HL-60 (cell line): ENCODE measurements at regions not wholly inside any gene's neighbourhood (a gene's known extent, or its start where the extent isn't known, plus 50 kb on each side); places are given as distances from the start of the nearest gene placed in this dataset.

ENCODE experiments used
- DNase-seq, 2 experiments: peaks; one replicate each; pipeline ENCODE4 v3.0.0-alpha.2; 2010 to 2020; ENCODE audit warnings: low read depth in 1 of 2, low spot score in 1 of 2
- H3K27ac ChIP-seq: fragments of 250-450 bp; sonication (Bioruptor Pico); replicated peaks from 2 replicates; pipeline ENCODE4 v1.5.1; 2020; ENCODE audit warnings: mild to moderate bottlenecking, moderate library complexity
- H3K27me3 ChIP-seq: fragments of 250-450 bp; sonication (Bioruptor Pico); 2 replicates; pipeline ENCODE4 v1.5.1; 2021; ENCODE audit warnings: mild to moderate bottlenecking, moderate library complexity; ENCODE audit not compliant: insufficient read depth, poor library complexity, severe bottlenecking
- H3K4me3 ChIP-seq: replicated peaks from 2 replicates; pipeline ENCODE4 v1.5.1; 2011; ENCODE audit warnings: mild to moderate bottlenecking, control low read depth, low read length; ENCODE audit not compliant: insufficient read depth
- CTCF ChIP-seq: IDR thresholded peaks from one replicate; pipeline ENCODE4 v1.5.1; 2011; ENCODE audit warnings: low read length, control low read depth, inconsistent platforms; ENCODE audit not compliant: insufficient read depth
- GABPA ChIP-seq: IDR thresholded peaks from 2 replicates; pipeline ENCODE4 v1.6.1; 2012; ENCODE audit warnings: low read depth
- POLR2AphosphoS5 ChIP-seq: IDR thresholded peaks from 2 replicates; pipeline ENCODE4 v1.6.1; 2012; ENCODE audit warnings: low read depth
- REST ChIP-seq: IDR thresholded peaks from 2 replicates; pipeline ENCODE4 v1.6.1; 2012; ENCODE audit warnings: low read depth; ENCODE audit not compliant: insufficient replicate concordance
- SPI1 ChIP-seq: IDR thresholded peaks from 2 replicates; pipeline ENCODE4 v1.6.1; 2012; ENCODE audit warnings: low read depth, mild to moderate bottlenecking, borderline replicate concordance

DNA sequence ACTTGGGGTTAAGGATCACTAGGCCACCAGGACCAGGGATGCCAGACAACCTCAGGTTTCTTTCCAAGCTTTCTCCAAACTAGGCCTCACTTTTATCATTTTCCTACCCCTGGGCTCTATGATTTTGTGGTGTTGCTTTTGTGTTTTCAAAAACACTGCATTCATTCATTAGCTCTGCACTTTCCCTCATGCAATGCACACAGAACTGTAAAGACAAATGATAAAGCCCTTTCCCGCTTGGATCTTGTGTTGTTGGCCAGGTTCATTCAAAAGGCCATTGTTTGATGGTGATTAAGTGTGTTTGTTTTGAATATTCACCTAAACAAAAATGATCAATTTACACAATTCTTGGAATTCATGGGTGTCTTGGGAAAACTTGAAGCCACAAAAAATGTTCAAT is 210.7 kb upstream of the TNP1 start:
- no peaks in the 10 kb centered on the region for H3K27me3 ChIP-seq
- no peak overlapping the region for H3K27ac ChIP-seq
- no peak for DNase-seq
- H3K4me3 ChIP-seq: no peak overlapping the region
- TF ChIP-seq CTCF (no peak), REST (no peak), POLR2AphosphoS5 (no peak), SPI1 (no peak), GABPA (no peak)

DNA sequence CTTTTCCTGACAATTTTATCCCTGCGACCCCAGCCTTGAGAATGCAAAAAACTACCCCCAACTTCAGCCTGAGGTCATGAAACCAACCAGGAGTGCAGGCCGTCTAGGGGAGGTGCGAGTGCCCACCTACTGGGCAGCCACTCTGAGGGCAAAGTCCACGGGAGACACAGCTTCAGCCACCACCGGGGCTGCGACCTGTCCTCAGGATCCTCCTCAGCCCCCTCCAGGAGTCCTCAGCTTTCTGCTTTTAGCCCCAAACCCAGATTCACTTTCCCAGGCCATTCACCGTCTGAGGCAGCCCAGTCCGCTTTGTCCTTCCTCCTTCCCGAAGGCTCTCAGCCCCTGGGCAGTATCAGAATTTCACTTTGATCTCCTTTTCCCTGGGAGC is 210.2 kb upstream of the TNP1 start:
- no peak overlapping the region for H3K27ac ChIP-seq
- TF ChIP-seq GABPA (no peak), POLR2AphosphoS5 (no peak), CTCF (no peak), REST (no peak), SPI1 (no peak)
- DNase-seq: no peak

DNA sequence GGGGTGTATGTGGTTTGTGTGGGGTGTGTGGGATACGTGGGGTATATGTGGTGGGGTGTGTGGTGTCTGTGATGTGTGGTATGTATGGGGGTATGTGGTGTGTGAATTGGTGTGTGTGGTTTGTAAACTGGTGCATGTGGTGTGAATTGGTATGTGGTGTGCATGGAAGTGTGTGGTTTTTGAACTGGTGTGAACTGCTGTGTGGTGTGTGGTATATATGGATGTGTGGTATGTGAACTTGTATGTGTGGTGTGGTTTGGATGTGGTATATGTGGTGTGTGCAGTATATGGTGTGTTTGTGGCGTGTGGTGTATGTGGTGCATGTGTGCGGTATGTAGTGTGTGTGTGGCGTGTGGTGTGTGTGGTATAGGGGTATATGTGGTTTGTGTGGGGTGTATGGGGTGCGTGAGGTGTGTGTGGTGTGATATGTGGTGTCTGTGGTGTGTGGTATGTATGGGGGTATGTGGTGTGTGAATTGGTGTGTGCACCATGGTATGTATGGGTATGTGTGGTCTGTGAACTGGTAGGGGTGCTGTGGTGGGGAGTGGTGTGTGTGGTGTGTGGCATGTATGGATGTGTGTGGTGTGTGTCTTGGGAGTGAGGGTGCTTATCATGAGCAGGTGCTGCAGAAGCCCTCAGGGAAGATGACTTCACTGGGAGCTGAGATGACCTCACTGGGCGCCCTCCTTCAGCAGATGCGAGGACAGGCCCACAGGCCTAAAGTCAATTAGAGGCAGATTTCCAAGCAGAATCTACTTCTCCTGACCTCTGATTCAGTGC is 209.6 kb upstream of the TNP1 start:
- DNase-seq: no peak
- Histone ChIP-seq H3K27ac (no peak overlapping the region), H3K27me3 (no peaks in the 10 kb centered on the region), H3K4me3 (no peak overlapping the region)
- no peak for TF ChIP-seq CTCF
- no peak for TF ChIP-seq SPI1
- TF ChIP-seq REST: no peak
- no peak for TF ChIP-seq GABPA
- no peak for TF ChIP-seq POLR2AphosphoS5

More for the DNA sequence above, 210.2 kb upstream of the TNP1 start:
- no peak overlapping the region for H3K4me3 ChIP-seq
- no peaks in the 10 kb centered on the region for H3K27me3 ChIP-seq
